GM12875 (cell line): ENCODE measurements at regions not wholly inside any gene's neighbourhood (a gene's known extent, or its start where the extent isn't known, plus 50 kb on each side); places are given as distances from the start of the nearest gene placed in this dataset.

Source experiments
- H3K4me3 ChIP-seq: one replicate; pipeline ENCODE4 v1.5.1; 2011; ENCODE audit warnings: low read depth, low read length, control low read depth
- TF ChIP-seq, protein P1 (sequence below): IDR thresholded peaks from 2 replicates; pipeline ENCODE4 v1.5.1; 2011; ENCODE audit warnings: low read depth, mild to moderate bottlenecking, control low read depth, inconsistent platforms, low read length, moderate library complexity, borderline replicate concordance; ENCODE audit not compliant: insufficient read depth

DNA sequence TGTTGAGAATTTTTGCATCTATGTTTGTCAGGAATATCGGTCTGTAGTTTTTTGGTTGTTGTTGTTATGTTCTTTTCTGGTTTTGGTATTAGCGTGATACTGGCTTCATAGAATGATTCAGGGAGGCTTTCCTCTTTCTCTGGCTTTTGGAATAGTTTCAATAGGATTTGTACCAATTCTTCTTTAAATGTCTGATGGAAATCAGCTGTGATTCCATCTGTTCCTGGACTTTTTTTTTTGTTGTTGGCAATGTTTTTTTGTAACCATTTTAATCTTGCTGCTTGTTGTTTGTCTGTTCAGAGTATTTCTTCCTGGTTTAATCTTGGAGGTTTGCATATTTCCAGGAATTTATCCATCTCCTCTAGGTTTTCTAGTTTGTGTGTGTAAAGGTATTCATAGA, 81.5 kb upstream of the GK2 start:
- no peak overlapping the region for H3K4me3 ChIP-seq
- TF ChIP-seq, protein P1, sequence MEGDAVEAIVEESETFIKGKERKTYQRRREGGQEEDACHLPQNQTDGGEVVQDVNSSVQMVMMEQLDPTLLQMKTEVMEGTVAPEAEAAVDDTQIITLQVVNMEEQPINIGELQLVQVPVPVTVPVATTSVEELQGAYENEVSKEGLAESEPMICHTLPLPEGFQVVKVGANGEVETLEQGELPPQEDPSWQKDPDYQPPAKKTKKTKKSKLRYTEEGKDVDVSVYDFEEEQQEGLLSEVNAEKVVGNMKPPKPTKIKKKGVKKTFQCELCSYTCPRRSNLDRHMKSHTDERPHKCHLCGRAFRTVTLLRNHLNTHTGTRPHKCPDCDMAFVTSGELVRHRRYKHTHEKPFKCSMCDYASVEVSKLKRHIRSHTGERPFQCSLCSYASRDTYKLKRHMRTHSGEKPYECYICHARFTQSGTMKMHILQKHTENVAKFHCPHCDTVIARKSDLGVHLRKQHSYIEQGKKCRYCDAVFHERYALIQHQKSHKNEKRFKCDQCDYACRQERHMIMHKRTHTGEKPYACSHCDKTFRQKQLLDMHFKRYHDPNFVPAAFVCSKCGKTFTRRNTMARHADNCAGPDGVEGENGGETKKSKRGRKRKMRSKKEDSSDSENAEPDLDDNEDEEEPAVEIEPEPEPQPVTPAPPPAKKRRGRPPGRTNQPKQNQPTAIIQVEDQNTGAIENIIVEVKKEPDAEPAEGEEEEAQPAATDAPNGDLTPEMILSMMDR, result no peak

DNA sequence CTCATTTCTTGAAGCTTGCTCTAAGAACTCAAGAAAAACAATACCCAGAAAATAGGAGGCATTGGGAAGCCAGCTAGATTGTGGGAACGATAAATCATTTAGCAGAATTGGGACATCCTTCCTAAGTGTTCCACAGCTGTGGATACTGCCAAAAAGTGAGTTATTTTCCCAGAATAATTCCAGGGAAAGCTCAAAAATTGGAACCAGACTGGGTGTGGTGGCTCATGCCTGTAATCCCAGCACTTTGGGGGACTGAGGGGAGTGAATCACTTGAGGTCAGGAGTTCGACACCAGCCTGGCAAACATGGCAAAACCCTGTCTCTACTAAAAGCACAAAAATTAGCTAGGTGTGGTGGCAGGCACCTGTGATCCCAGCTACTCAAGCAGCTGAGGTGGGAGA, 68.2 kb upstream of the GK2 start:
- H3K4me3 ChIP-seq, result no peak overlapping the region
- TF ChIP-seq, protein P1, result no peak

DNA sequence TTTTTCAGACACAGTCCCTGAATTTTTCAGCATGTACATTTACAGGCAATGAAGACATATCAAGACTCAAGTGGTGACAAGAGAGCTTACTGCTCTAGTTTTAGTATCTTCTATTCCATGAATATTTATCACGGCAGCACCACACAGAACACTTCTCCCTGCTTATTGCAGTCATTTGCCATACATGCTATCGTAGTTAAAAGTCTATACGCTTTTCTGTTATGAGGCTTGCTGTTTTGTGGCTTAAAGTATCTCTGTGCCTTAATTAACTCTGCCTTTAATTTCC, 65.4 kb upstream of the GK2 start:
- H3K4me3 ChIP-seq, result no peak overlapping the region
- TF ChIP-seq, protein P1, result no peak

DNA sequence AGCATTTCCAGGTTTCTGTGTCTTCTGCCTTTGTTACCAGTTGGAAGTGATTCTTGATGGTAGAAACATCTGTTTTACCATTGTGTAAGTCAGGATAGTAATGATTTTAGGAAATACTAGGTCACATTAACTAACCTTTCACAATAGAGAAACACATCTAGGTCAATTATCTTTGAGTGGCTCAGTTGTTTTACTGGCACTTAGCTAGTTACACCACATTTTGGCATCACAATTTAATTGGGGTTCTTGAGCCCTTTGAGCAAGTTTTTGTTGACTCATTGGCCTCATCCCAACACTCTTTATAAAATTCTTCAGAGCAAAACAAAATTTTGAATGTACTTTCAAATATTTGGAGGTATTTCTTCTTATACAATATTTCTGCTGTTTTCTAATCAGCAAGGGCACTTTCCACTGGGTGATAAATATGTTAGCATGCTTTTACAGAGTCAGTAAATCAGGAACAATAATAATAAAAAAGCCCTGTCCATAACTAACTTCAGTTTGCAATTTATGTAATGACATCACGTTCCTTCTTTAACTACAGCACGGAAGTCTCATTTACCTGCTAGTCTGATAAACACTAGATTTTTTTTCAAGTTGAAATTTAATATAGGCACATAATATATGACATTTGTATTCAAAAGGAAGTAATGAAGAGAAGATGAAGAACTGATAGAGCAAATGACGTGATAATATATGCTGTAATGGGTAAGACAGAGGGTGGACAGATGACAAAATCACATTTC, 64.8 kb upstream of the GK2 start:
- no peak overlapping the region for H3K4me3 ChIP-seq
- TF ChIP-seq, protein P1, result no peak

DNA sequence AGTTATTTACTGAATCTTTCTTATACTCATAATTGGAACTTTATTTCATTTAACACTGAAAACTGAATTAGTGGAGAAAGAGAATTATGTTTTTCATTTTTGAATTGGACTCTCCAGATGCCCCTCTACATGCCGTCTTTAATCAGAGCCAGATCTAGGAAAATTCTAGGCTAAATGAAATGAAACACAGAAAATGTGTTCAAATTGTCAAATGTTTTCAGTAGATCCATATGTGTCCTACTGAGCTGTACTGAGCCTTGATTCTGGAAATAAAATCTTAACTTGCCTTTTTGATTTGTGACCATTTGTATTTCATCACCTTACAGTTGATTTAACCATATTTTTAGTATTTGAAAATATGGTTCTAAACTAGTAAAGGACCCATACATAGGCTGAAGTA, 64.0 kb upstream of the GK2 start:
- TF ChIP-seq, protein P1, result no peak

DNA sequence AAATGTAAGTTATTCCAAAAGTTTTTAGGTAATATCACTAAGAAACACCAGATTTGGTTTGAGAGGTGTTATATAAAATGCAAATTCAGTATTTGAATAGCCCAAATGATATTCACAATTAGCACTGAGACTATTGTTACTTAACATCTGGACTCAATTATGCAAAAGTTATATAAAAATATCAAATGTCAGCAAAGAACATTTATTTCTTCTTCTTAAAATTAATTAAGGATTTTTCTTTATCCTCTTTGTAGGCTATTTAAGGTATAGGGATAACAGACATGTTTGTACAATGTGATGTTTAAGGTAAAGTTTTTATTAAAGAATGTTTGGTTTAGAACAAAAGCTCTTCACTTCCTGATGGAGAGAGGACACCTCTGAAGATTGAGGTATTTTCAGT, 63.3 kb upstream of the GK2 start:
- TF ChIP-seq, protein P1, result no peak
- H3K4me3 ChIP-seq, result no peak overlapping the region

More for the DNA sequence above, 64.0 kb upstream of the GK2 start:
- H3K4me3 ChIP-seq, result no peak overlapping the region

DNA sequence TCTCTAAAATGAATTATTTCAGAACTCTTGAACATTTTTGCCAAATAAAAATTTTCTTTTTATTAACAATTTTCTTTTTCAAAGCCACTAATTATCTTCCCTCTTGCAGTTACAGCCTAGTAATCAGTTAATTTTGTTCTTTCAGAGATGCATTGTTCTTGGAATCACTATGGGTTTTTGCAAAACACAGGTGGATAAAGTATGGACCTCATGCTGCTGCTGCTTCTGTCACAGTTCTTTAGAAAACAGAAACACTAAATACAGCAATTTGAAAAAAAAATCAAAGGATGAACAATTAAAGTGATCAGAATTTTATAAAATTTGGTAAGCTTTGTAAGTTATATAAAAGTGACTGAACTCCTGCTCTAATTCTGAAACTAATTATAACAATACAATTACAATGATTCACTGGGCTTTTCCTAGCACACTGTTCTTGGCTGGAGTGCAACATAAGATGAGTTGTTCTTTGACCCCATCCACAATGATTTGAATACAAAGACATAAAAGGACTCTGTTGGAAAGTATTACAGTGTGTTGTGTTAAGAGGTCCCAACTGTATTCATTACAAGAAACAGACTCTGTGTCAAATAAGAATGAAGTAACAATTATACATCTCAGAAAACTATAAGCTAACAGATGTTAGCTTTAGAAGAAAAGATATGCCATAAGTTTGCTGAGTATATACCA, 59.4 kb upstream of the GK2 start:
- no peak overlapping the region for H3K4me3 ChIP-seq
- TF ChIP-seq, protein P1, result no peak
